Spleen (tissue), 11 donors: ENCODE measurements at regions not wholly inside any gene's neighbourhood (a gene's known extent, or its start where the extent isn't known, plus 50 kb on each side); places are given as distances from the start of the nearest gene placed in this dataset.

Source experiments
- DNase-seq: peaks from one replicate; pipeline ENCODE4 v3.0.0-alpha.2; 2020
- H3K27ac ChIP-seq, 8 donors: fragments of 200-600 bp; sonication (generic) in 7 of 8; 1 replicate in 4 of 8; 2 replicates in 4 of 8; pipeline versions ENCODE4 v1.5.0 to v1.8.0; 2016 to 2021; ENCODE audit warnings: inconsistent platforms in 4 of 8, mild to moderate bottlenecking in 4 of 8, moderate library complexity in 1 of 8
- H3K27me3 ChIP-seq, 7 donors: fragments of 200-600 bp; sonication (generic) in 6 of 7; replicated peaks in 1 of 7; 1 replicate in 4 of 7; 2 replicates in 3 of 7; pipeline versions ENCODE4 v1.5.0 to v1.8.0; 2016 to 2021; ENCODE audit warnings: inconsistent platforms in 3 of 7, mild to moderate bottlenecking in 1 of 7
- H3K36me3 ChIP-seq, 6 donors: fragments of 200-600 bp; sonication (generic) in 5 of 6; 1 replicate in 4 of 6; 2 replicates in 2 of 6; pipeline versions ENCODE4 v1.5.0 to v1.8.0; 2016 to 2021; ENCODE audit warnings: inconsistent platforms in 2 of 6
- H3K4me1 ChIP-seq, 6 donors: fragments of 200-600 bp; sonication (generic) in 5 of 6; 1 replicate in 3 of 6; 2 replicates in 3 of 6; pipeline versions ENCODE4 v1.5.0 to v1.8.0; 2016 to 2021; ENCODE audit warnings: inconsistent platforms in 3 of 6
- H3K4me3 ChIP-seq, 8 donors: fragments of 200-600 bp; sonication (generic) in 7 of 8; 1 replicate in 4 of 8; 2 replicates in 4 of 8; pipeline versions ENCODE4 v1.5.0 to v1.8.0; 2016 to 2021; ENCODE audit warnings: inconsistent platforms in 4 of 8, mild to moderate bottlenecking in 4 of 8, moderate library complexity in 2 of 8
- H3K9me3 ChIP-seq, 8 donors: fragments of 200-600 bp; sonication (generic) in 7 of 8; 1 replicate in 4 of 8; 2 replicates in 4 of 8; pipeline versions ENCODE4 v1.5.0 to v1.8.0; 2016 to 2021; ENCODE audit warnings: inconsistent platforms in 4 of 8
- CTCF ChIP-seq, 11 experiments: fragments of 200-600 bp in 7 of 11; fragments of 450-650 bp in 4 of 11; sonication (generic) in 4 of 11; IDR thresholded peaks in 8 of 11; conservative IDR thresholded peaks in 3 of 11; 1 replicate in 7 of 11; 2 replicates in 4 of 11; pipeline versions ENCODE4 v1.4.0 to v1.8.0; 2016 to 2021; ENCODE audit warnings: antibody characterized with exemption in 11 of 11, inconsistent platforms in 4 of 11, mild to moderate bottlenecking in 1 of 11
- POLR2A ChIP-seq, 3 donors: fragments of 450-650 bp; IDR thresholded peaks; one replicate each; pipeline ENCODE4 v1.5.1; 2017; ENCODE audit warnings: antibody characterized with exemption in 3 of 3, mild to moderate bottlenecking in 1 of 3
- POLR2AphosphoS5 ChIP-seq, 3 donors: sonication (generic); formaldehyde crosslinking; IDR thresholded peaks; one replicate each; pipeline ENCODE4 v1.5.1; 2017; ENCODE audit warnings: antibody characterized with exemption in 3 of 3
- WGBS, 5 donors: extraction: QIAGEN DNeasy Blood & Tissue Kit in 3 of 5; methylation state at CpG; one replicate each; pipeline versions ENCODE4 v1.1.5 to v1.1.7; 2013 to 2018; 5-methylcytosine and 5-hydroxymethylcytosine counted together
- intact Hi-C: fragments of 100-400 bp; cut with DNase I; formaldehyde crosslinking; loops from one replicate; pipeline ENCODE4 v1.15.0; 2023; ENCODE audit warnings: low total_unique reads
- donor health status: healthy with polysubstance abuse.
- donor health status: DM: no; HTN: no; CAD: no; lungs with moderate emphysema.
- donor health status: DM: no; HTN: no; CAD: no.
- donor health status: Bipolar disorder and iron deficiency.
- donor health status: healthy.
- donor health status: DM: no; HTN: no; CAD: no.
- donor health status: DM: yes; HTN: yes; CAD: no.

- H3K9me3 ChIP-seq = peaks cover 0 to 9% (median 2%) of the 10 kb centered on the region in 8 donors
- no peaks in the 10 kb centered on the region for H3K27me3 ChIP-seq
- H3K36me3 ChIP-seq = no peaks in the 10 kb centered on the region
- no peak for TF ChIP-seq POLR2AphosphoS5 (IDR thresholded peaks at IDR 0.05)
- no peak for TF ChIP-seq CTCF (IDR thresholded peaks at IDR 0.05 in 8 of 11, conservative IDR thresholded peaks at IDR 0.05 in 3 of 11)
- DNase-seq = no peak
- H3K4me1 ChIP-seq = no peaks in the 10 kb centered on the region
- H3K27ac ChIP-seq = no peak overlapping the region
- WGBS, 5 donors = 60 to 83% (median 72%) methylated on average over 2 of the region's 2 CpGs
- no peak overlapping the region for H3K4me3 ChIP-seq
- intact Hi-C loops = no loop called here
Measured at GRCh38 chr4:110424144-110424543, 51.8 kb upstream of the ENPEP start.

- DNase-seq = peak; percentile 63
- no peak overlapping the region for H3K4me3 ChIP-seq
- no peak for TF ChIP-seq CTCF (IDR thresholded peaks at IDR 0.05 in 8 of 11, conservative IDR thresholded peaks at IDR 0.05 in 3 of 11)
- TF ChIP-seq POLR2AphosphoS5 (IDR thresholded peaks at IDR 0.05) = no peak
- no peak for TF ChIP-seq POLR2A (IDR thresholded peaks at IDR 0.05)
- intact Hi-C loops = no loop called here
- no peak overlapping the region for H3K27ac ChIP-seq
- no peaks in the 10 kb centered on the region for H3K36me3 ChIP-seq
- peaks cover 0 to 7% (median 0%) of the 10 kb centered on the region in 7 donors for H3K27me3 ChIP-seq
- WGBS, 5 donors = 85 to 93% (median 88%) methylated on average over 15 of the region's 15 CpGs
- H3K4me1 ChIP-seq = no peaks in the 10 kb centered on the region
- peaks cover 0 to 8% (median 0%) of the 10 kb centered on the region in 8 donors for H3K9me3 ChIP-seq
Measured at GRCh38 chr4:110418641-110419040, 57.3 kb upstream of the ENPEP start.

- Histone ChIP-seq H3K9me3 (peaks cover 0 to 2% (median 0%) of the 10 kb centered on the region in 8 donors), H3K4me3 (no peak overlapping the region), H3K27me3 (peaks cover 0 to 20% (median 0%) of the 10 kb centered on the region in 7 donors), H3K36me3 (no peaks in the 10 kb centered on the region), H3K27ac (no peak overlapping the region), H3K4me1 (no peaks in the 10 kb centered on the region)
- no peak for DNase-seq
- intact Hi-C loops = no loop called here
- TF ChIP-seq POLR2AphosphoS5 (IDR thresholded peaks at IDR 0.05) (no peak), CTCF (IDR thresholded peaks at IDR 0.05 in 8 of 11, conservative IDR thresholded peaks at IDR 0.05 in 3 of 11) (no peak), POLR2A (IDR thresholded peaks at IDR 0.05) (no peak)
Measured at GRCh38 chr4:110417136-110417535, 58.8 kb upstream of the ENPEP start.

GRCh38 chr4:110415478-110415877 lies 60.5 kb upstream of the ENPEP start:
- no peaks in the 10 kb centered on the region for H3K36me3 ChIP-seq
- no peaks in the 10 kb centered on the region for H3K4me1 ChIP-seq
- no peak overlapping the region for H3K27ac ChIP-seq
- 90 to 96% (median 93%) methylated on average over 4 of the region's 4 CpGs for WGBS, 5 donors
- DNase-seq = no peak
- TF ChIP-seq POLR2A (IDR thresholded peaks at IDR 0.05) = no peak
- TF ChIP-seq CTCF (IDR thresholded peaks at IDR 0.05 in 8 of 11, conservative IDR thresholded peaks at IDR 0.05 in 3 of 11) = no peak
- TF ChIP-seq POLR2AphosphoS5 (IDR thresholded peaks at IDR 0.05) = no peak
- H3K9me3 ChIP-seq = no peaks in the 10 kb centered on the region
- H3K27me3 ChIP-seq = peaks cover 0 to 26% (median 0%) of the 10 kb centered on the region in 7 donors
- intact Hi-C loops = no loop called here
- H3K4me3 ChIP-seq = no peak overlapping the region
